Breast epithelium (tissue), 4 donors: ENCODE measurements at regions not wholly inside any gene's neighbourhood (a gene's known extent, or its start where the extent isn't known, plus 50 kb on each side); places are given as distances from the start of the nearest gene placed in this dataset.

Experiments used
- DNase-seq, 2 donors: peaks; one replicate each; pipeline ENCODE4 v3.0.0-alpha.2; 2019; ENCODE audit warnings: low spot score in 2 of 2
- H3K27ac ChIP-seq, 2 donors: fragments of 200-600 bp; sonication (generic) in 1 of 2; one replicate each; pipeline ENCODE4 v1.5.1; 2016 to 2019; ENCODE audit warnings: mild to moderate bottlenecking in 1 of 2
- H3K27me3 ChIP-seq, 2 donors: fragments of 200-600 bp; sonication (generic) in 1 of 2; one replicate each; pipeline versions ENCODE4 v1.5.1 to v1.6.0; 2017 to 2019; ENCODE audit warnings: control low read depth in 1 of 2, mild to moderate bottlenecking in 1 of 2
- H3K36me3 ChIP-seq: fragments of 200-600 bp; one replicate; pipeline ENCODE4 v1.5.1; 2019
- H3K4me1 ChIP-seq, 2 donors: fragments of 200-600 bp; sonication (generic); one replicate each; pipeline ENCODE4 v1.5.1; 2016 to 2019; ENCODE audit warnings: control low read depth in 1 of 2
- H3K4me3 ChIP-seq, 3 donors: fragments of 200-600 bp; sonication (generic); 1 replicate in 2 of 3; 2 replicates in 1 of 3; pipeline ENCODE4 v1.5.1; 2016 to 2019; ENCODE audit warnings: mild to moderate bottlenecking in 3 of 3, moderate library complexity in 2 of 3
- H3K9me3 ChIP-seq, 2 donors: fragments of 200-600 bp; sonication (generic) in 1 of 2; one replicate each; pipeline ENCODE4 v1.5.1; 2016 to 2019; ENCODE audit warnings: control low read depth in 1 of 2
- CTCF ChIP-seq, 3 donors: fragments of 450-650 bp; IDR thresholded peaks; one replicate each; pipeline ENCODE4 v1.5.1; 2016 to 2017; ENCODE audit warnings: antibody characterized with exemption in 3 of 3, mild to moderate bottlenecking in 3 of 3, moderate library complexity in 3 of 3
- POLR2A ChIP-seq: fragments of 450-650 bp; IDR thresholded peaks from one replicate; pipeline ENCODE4 v1.6.1; 2016; ENCODE audit warnings: antibody characterized with exemption, mild to moderate bottlenecking, moderate library complexity
- POLR2AphosphoS5 ChIP-seq, 3 donors: sonication (generic); formaldehyde crosslinking; IDR thresholded peaks; one replicate each; pipeline ENCODE4 v1.6.1; 2017; ENCODE audit warnings: antibody characterized with exemption in 3 of 3
- intact Hi-C: fragments of 100-400 bp; cut with DNase I; formaldehyde crosslinking; loops from one replicate; pipeline ENCODE4 v1.15.1; 2023; ENCODE audit warnings: low total_unique reads

- H3K4me3 ChIP-seq, result no peak overlapping the region
Measured at GRCh38 chr2:150847578-150847977, 360.1 kb upstream of the RND3 start.

GRCh38 chr2:150846691-150847090 lies 359.2 kb upstream of the RND3 start:
- H3K27ac ChIP-seq, result no peak overlapping the region
- peaks cover 11 to 12% of the 10 kb centered on the region in 2 donors for H3K9me3 ChIP-seq
- TF ChIP-seq POLR2AphosphoS5 (IDR thresholded peaks at IDR 0.05), result no peak
- TF ChIP-seq POLR2A, result no peak
- no peak for TF ChIP-seq CTCF (IDR thresholded peaks at IDR 0.05)
- no peaks in the 10 kb centered on the region for H3K27me3 ChIP-seq
- intact Hi-C loops, result no loop called here
- no peak for DNase-seq
- no peak overlapping the region for H3K4me3 ChIP-seq
- no peaks in the 10 kb centered on the region for H3K36me3 ChIP-seq
- no peaks in the 10 kb centered on the region for H3K4me1 ChIP-seq

More at GRCh38 chr2:150847578-150847977, 360.1 kb upstream of the RND3 start:
- H3K27me3 ChIP-seq, result no peaks in the 10 kb centered on the region
- no peak for TF ChIP-seq POLR2A
- no peak for TF ChIP-seq POLR2AphosphoS5 (IDR thresholded peaks at IDR 0.05)
- no peak for TF ChIP-seq CTCF (IDR thresholded peaks at IDR 0.05)
- H3K4me1 ChIP-seq, result no peaks in the 10 kb centered on the region
- peaks cover 11 to 12% of the 10 kb centered on the region in 2 donors for H3K9me3 ChIP-seq
- DNase-seq, result no peak
- H3K36me3 ChIP-seq, result no peaks in the 10 kb centered on the region
- intact Hi-C loops, result no loop called here
- no peak overlapping the region for H3K27ac ChIP-seq

GRCh38 chr2:150832686-150833085 lies 345.2 kb upstream of the RND3 start:
- no peaks in the 10 kb centered on the region for H3K4me1 ChIP-seq
- no peak overlapping the region for H3K4me3 ChIP-seq
- H3K36me3 ChIP-seq, result no peaks in the 10 kb centered on the region
- no peaks in the 10 kb centered on the region for H3K27me3 ChIP-seq
- no peak for TF ChIP-seq POLR2A
- no peak for TF ChIP-seq CTCF (IDR thresholded peaks at IDR 0.05)
- TF ChIP-seq POLR2AphosphoS5 (IDR thresholded peaks at IDR 0.05), result no peak
- peaks cover 0 to 7% of the 10 kb centered on the region in 2 donors for H3K9me3 ChIP-seq
- intact Hi-C loops, result no loop called here
- DNase-seq, result no peak
- H3K27ac ChIP-seq, result no peak overlapping the region

- Histone ChIP-seq H3K27me3 (no peaks in the 10 kb centered on the region), H3K36me3 (no peaks in the 10 kb centered on the region), H3K27ac (no peak overlapping the region), H3K4me1 (no peaks in the 10 kb centered on the region), H3K4me3 (no peak overlapping the region), H3K9me3 (no peaks in the 10 kb centered on the region)
- no peak for TF ChIP-seq POLR2AphosphoS5 (IDR thresholded peaks at IDR 0.05)
- no peak for TF ChIP-seq POLR2A
- TF ChIP-seq CTCF (IDR thresholded peaks at IDR 0.05), result no peak
- no peak for DNase-seq
- intact Hi-C loops, result no loop called here
Measured at GRCh38 chr2:150824118-150824517, 336.7 kb upstream of the RND3 start.

- Histone ChIP-seq H3K4me3 (no peak overlapping the region), H3K4me1 (no peaks in the 10 kb centered on the region), H3K27ac (no peak overlapping the region), H3K9me3 (no peaks in the 10 kb centered on the region), H3K27me3 (no peaks in the 10 kb centered on the region), H3K36me3 (no peaks in the 10 kb centered on the region)
- DNase-seq, result no peak
- TF ChIP-seq CTCF (IDR thresholded peaks at IDR 0.05), result no peak
- no peak for TF ChIP-seq POLR2AphosphoS5 (IDR thresholded peaks at IDR 0.05)
- TF ChIP-seq POLR2A, result no peak
- intact Hi-C loops, result no loop called here
Measured at GRCh38 chr2:150817422-150817821, 330.0 kb upstream of the RND3 start.
